Endothelial cell of umbilical vein (primary cell): ENCODE measurements at regions not wholly inside any gene's neighbourhood (a gene's known extent, or its start where the extent isn't known, plus 50 kb on each side); places are given as distances from the start of the nearest gene placed in this dataset.

Source experiments
- BruUV-seq: library from RNA; stranded (reverse); fragments of 400-500 nt; replicated peaks from 2 replicates; lab custom pipeline; 2021; lab: Mats Ljungman, UMichigan
- CTCF ChIA-PET: fragments of 300-600, 350-600 bp; sonication (Branson Sonifier 250); formaldehyde crosslinking; loops from one replicate; lab custom pipeline; 2021; ENCODE audit warnings: antibody characterized with exemption, inconsistent platforms; lab: Charles Lee
- POLR2A ChIA-PET: fragments of 300-600, 350-600 bp; sonication (Branson Sonifier 250); formaldehyde crosslinking; loops from one replicate; lab custom pipeline; 2021; ENCODE audit warnings: antibody characterized with exemption, inconsistent platforms; lab: Charles Lee
- DNase-seq: peaks from one replicate; pipeline ENCODE4 v3.0.0-alpha.2; 2011; ENCODE audit warnings: low read depth, low spot score
- FAIRE-seq: peaks from 2 replicates; lab custom pipeline; 2011; peaks lifted over from hg19 to GRCh38; lab: Jason Lieb, UNC
- H2AFZ ChIP-seq: 2 replicates; pipeline ENCODE4 v1.6.0; 2012; ENCODE audit warnings: low read depth, low read length, control low read depth, inconsistent platforms
- H3K27ac ChIP-seq: 2 replicates; pipeline ENCODE4 v1.5.1; 2011; ENCODE audit warnings: low read depth, mild to moderate bottlenecking, control low read depth, low read length, moderate library complexity; ENCODE audit not compliant: insufficient read depth
- H3K27me3 ChIP-seq, 2 experiments: 2 replicates each; pipeline versions ENCODE4 v1.6.0 to v1.6.1; 2011; ENCODE audit warnings: low read length in 2 of 2, mixed read lengths in 1 of 2; ENCODE audit not compliant: control insufficient read depth in 2 of 2, insufficient read depth in 2 of 2
- H3K36me3 ChIP-seq, 2 experiments: 2 replicates in 1 of 2; 3 replicates in 1 of 2; pipeline ENCODE4 v1.5.1; 2011; ENCODE audit warnings: low read length in 2 of 2, mild to moderate bottlenecking in 1 of 2, moderate library complexity in 1 of 2; ENCODE audit not compliant: control insufficient read depth in 2 of 2, insufficient read depth in 2 of 2; ENCODE audit errors: extremely low read depth in 1 of 2
- H3K4me1 ChIP-seq: 3 replicates; pipeline ENCODE4 v1.5.1; 2011; ENCODE audit warnings: mild to moderate bottlenecking, low read length; ENCODE audit not compliant: control insufficient read depth, insufficient read depth; ENCODE audit errors: extremely low read depth
- H3K4me2 ChIP-seq: 2 replicates; pipeline ENCODE4 v1.6.1; 2011; ENCODE audit warnings: low read length, control low read depth, mixed read lengths; ENCODE audit not compliant: insufficient read depth
- H3K4me3 ChIP-seq, 3 experiments: fragments of 200-600 bp in 1 of 3; sonication (generic), shearing (Covaris generic) in 1 of 3; replicated peaks in 1 of 3; 2 replicates each; pipeline ENCODE4 v1.5.1; 2011 to 2016; ENCODE audit warnings: control low read depth in 3 of 3, low read length in 3 of 3, mild to moderate bottlenecking in 2 of 3, inconsistent platforms in 1 of 3, low read depth in 1 of 3, moderate library complexity in 1 of 3; ENCODE audit not compliant: insufficient read depth in 1 of 3
- H3K79me2 ChIP-seq: 2 replicates; pipeline ENCODE4 v1.6.0; 2012; ENCODE audit warnings: low read length, inconsistent platforms; ENCODE audit not compliant: control insufficient read depth, insufficient read depth
- H3K9ac ChIP-seq: replicated peaks from 2 replicates; pipeline ENCODE3; 2011; ENCODE audit warnings: low read length, control low read depth; ENCODE audit not compliant: insufficient read depth; ENCODE audit errors: extremely low read depth
- H3K9me1 ChIP-seq: replicated peaks from 3 replicates; pipeline ENCODE4 v1.6.0; 2011; ENCODE audit warnings: mild to moderate bottlenecking, low read length; ENCODE audit not compliant: control insufficient read depth, insufficient read depth; ENCODE audit errors: extremely low read depth
- H3K9me3 ChIP-seq: replicated peaks from 2 replicates; pipeline ENCODE4 v1.5.1; 2012; ENCODE audit warnings: low read length, inconsistent platforms; ENCODE audit not compliant: control insufficient read depth, insufficient read depth
- H4K20me1 ChIP-seq: replicated peaks from 2 replicates; pipeline ENCODE3; 2011; ENCODE audit warnings: mild to moderate bottlenecking, low read length; ENCODE audit not compliant: control insufficient read depth, insufficient read depth; ENCODE audit errors: extremely low read depth
- CTCF ChIP-seq, 2 donors: IDR thresholded peaks; 1 replicate in 1 of 2; 2 replicates in 1 of 2; pipeline ENCODE4 v1.5.1; 2011; ENCODE audit warnings: low read length in 2 of 2, mild to moderate bottlenecking in 2 of 2, moderate library complexity in 2 of 2, control low read depth in 1 of 2, inconsistent platforms in 1 of 2, low read depth in 1 of 2; ENCODE audit not compliant: insufficient read depth in 1 of 2; ENCODE audit errors: extremely low read depth in 1 of 2
- EZH2 ChIP-seq: IDR thresholded peaks from 2 replicates; pipeline ENCODE4 v1.6.1; 2012; ENCODE audit warnings: borderline replicate concordance, low read depth, mild to moderate bottlenecking, moderate library complexity, low read length, inconsistent platforms; ENCODE audit not compliant: severe bottlenecking
- FOS ChIP-seq: IDR thresholded peaks from 2 replicates; pipeline ENCODE4 v1.6.1; 2011; ENCODE audit warnings: mild to moderate bottlenecking, low read length, moderate library complexity, borderline replicate concordance; ENCODE audit not compliant: insufficient read depth
- GATA2 ChIP-seq: IDR thresholded peaks from 2 replicates; pipeline ENCODE4 v1.7.0; 2011; ENCODE audit warnings: low read depth, mild to moderate bottlenecking, moderate library complexity, mixed read lengths, low read length; ENCODE audit not compliant: insufficient read length, insufficient read depth
- JUN ChIP-seq: IDR thresholded peaks from 2 replicates; pipeline ENCODE4 v1.6.1; 2011; ENCODE audit warnings: borderline replicate concordance, low read depth; ENCODE audit not compliant: insufficient read length, insufficient read depth
- MAX ChIP-seq: IDR thresholded peaks from 2 replicates; pipeline ENCODE4 v1.6.1; 2011; ENCODE audit not compliant: insufficient read depth, insufficient read length
- MYC ChIP-seq: IDR thresholded peaks from one replicate; pipeline ENCODE4 v1.6.1; 2011; ENCODE audit warnings: mild to moderate bottlenecking, low read depth, low read length
- POLR2A ChIP-seq: IDR thresholded peaks from 2 replicates; pipeline ENCODE4 v1.6.1; 2012; ENCODE audit warnings: low read depth, mild to moderate bottlenecking, control low read depth, low read length
- POLR2AphosphoS5 ChIP-seq: IDR thresholded peaks from 2 replicates; pipeline ENCODE4 v1.6.1; 2012; ENCODE audit warnings: low read depth, mild to moderate bottlenecking, control low read depth, low read length, moderate library complexity; ENCODE audit not compliant: insufficient read depth
- dilution Hi-C: fragments of 300-500 bp; cut with MboI; formaldehyde crosslinking; loops from one replicate; pipeline ENCODE4 v1.15.0; 2019; ENCODE audit warnings: low sequenced_read_pairs; ENCODE audit not compliant: extremely low pct_ligation_motif_present
- intact Hi-C: fragments of 100-400 bp; cut with micrococcal nuclease; formaldehyde crosslinking; loops from one replicate; pipeline ENCODE4 v1.10.0; 2022

GRCh38 chr2:220969348-220969747 is 602.8 kb downstream of the EPHA4 start:
- Histone ChIP-seq H3K4me3 (no peak overlapping the region), H3K4me2 (no peak overlapping the region), H2AFZ (no peak overlapping the region), H3K9ac (no peak overlapping the region), H4K20me1 (no peaks in the 10 kb centered on the region), H3K27ac (no peak overlapping the region), H3K79me2 (no peaks in the 10 kb centered on the region), H3K9me1 (no peaks in the 10 kb centered on the region), H3K9me3 (no peaks in the 10 kb centered on the region), H3K36me3 (no peaks in the 10 kb centered on the region), H3K27me3 (no peaks in the 10 kb centered on the region), H3K4me1 (no peaks in the 10 kb centered on the region)
- dilution Hi-C loops: no loop called here
- TF ChIP-seq POLR2AphosphoS5 (no peak), EZH2 (no peak), JUN (no peak), CTCF (IDR thresholded peaks at IDR 0.05; ENCODE audit: extremely low read depth in 1 of 2, insufficient read depth in 1 of 2, low read depth in 1 of 2, low read length in 2 of 2) (no peak), POLR2A (no peak), GATA2 (no peak), MYC (no peak), FOS (no peak), MAX (no peak)
- no peak for FAIRE-seq
- POLR2A ChIA-PET: no interaction called here
- CTCF ChIA-PET: no interaction called here
- DNase-seq: no peak
- intact Hi-C loops: no loop called here
- no TSS peak for BruUV-seq
